ENCODE measurements at regions not wholly inside any gene's neighbourhood (a gene's known extent, or its start where the extent isn't known, plus 50 kb on each side); places are given as distances from the start of the nearest gene placed in this dataset.
"Not testable (repeated sequence)": the region's sequence is repeated elsewhere in the genome, so short reads cannot be mapped to it uniquely, and the experiment has no call there.

- H3K27me3 ChIP-seq (ENCODE audit: control insufficient read depth, insufficient read depth, low read length), result no peaks in the 10 kb centered on the region
- no peaks in the 10 kb centered on the region for H3K9me3 ChIP-seq (ENCODE audit: control insufficient read depth, insufficient read depth, low read depth, low read length)
- TF ChIP-seq CTCF (IDR thresholded peaks at IDR 0.05) (peak; percentile 85), POLR2AphosphoS5 (IDR thresholded peaks at IDR 0.05; ENCODE audit: low read depth, low read length) (no peak; the same call in 1 of the 2 replicates)
- CTCF ChIA-PET, result interaction anchor here (0.7 to 2.9 kb wide), 8 partner anchors 17 to 174 kb away, joined by 3 to 27 read pairs (median 4); partner anchors contain the start of gene MFGE8
- in situ Hi-C loops (cut with HindIII; ENCODE audit: low pct_unique_long_range_greater_than_20kb, low sequenced_read_pairs), result no loop called here
- POLR2A ChIA-PET, result interaction anchor here (0.5 to 0.8 kb wide), 3 partner anchors 108 to 1905 kb away, joined by 3 to 8 read pairs (median 3); partner anchors contain the start of gene HAPLN3
- peak overlapping the region; percentile 71 for H3K27ac ChIP-seq (ENCODE audit: low read length)
- DNase-seq (ENCODE audit: low read depth, low spot score) (no peak), ATAC-seq (peak; percentile 93)
- intact Hi-C loops (cut with micrococcal nuclease; ENCODE audit: unreplicated experiment), result loop anchor here (2.0 kb wide), 1 partner anchor 99 kb away; no protein-coding TSS in a partner anchor
- no TSS peak for BruUV-seq (replicated peaks)
- H3K4me3 ChIP-seq (ENCODE audit: low read depth in 2 of 2, low read length in 2 of 2), result no peak overlapping the region
- no peaks in the 10 kb centered on the region for H3K36me3 ChIP-seq (ENCODE audit: control insufficient read depth, insufficient read depth, low read length)
- H3K4me1 ChIP-seq (ENCODE audit: control insufficient read depth, insufficient read depth, low read length), result peaks cover 36% of the 10 kb centered on the region
Measured at GRCh38 chr15:89003865-89004725, 84.2 kb upstream of the ABHD2 start.

- TF ChIP-seq POLR2AphosphoS5 (IDR thresholded peaks at IDR 0.05; ENCODE audit: low read depth, low read length) (no peak), TCF7L2 (IDR thresholded peaks at IDR 0.05; ENCODE audit: low read depth, low read length) (no peak), REST (IDR thresholded peaks at IDR 0.05; ENCODE audit: insufficient read depth in 1 of 2, low read depth in 2 of 2, low read length in 1 of 2) (no peak), SIN3A (IDR thresholded peaks at IDR 0.05; ENCODE audit: borderline replicate concordance, insufficient read depth, low read depth, low read length) (no peak), CTCF (IDR thresholded peaks at IDR 0.05) (no peak)
- BruUV-seq (replicated peaks), result no TSS peak
- no peaks in the 10 kb centered on the region for H3K9me3 ChIP-seq (ENCODE audit: control insufficient read depth, insufficient read depth, low read depth, low read length)
- no peaks in the 10 kb centered on the region for H3K27me3 ChIP-seq (ENCODE audit: control insufficient read depth, insufficient read depth, low read length)
- in situ Hi-C loops (cut with HindIII; ENCODE audit: low pct_unique_long_range_greater_than_20kb, low sequenced_read_pairs) (no loop called here), intact Hi-C loops (cut with micrococcal nuclease; ENCODE audit: unreplicated experiment) (loop anchor here (2.0 kb wide), 1 partner anchor 100 kb away; no protein-coding TSS in a partner anchor)
- POLR2A ChIA-PET, result interaction anchor here (0.8 kb wide), 1 partner anchor 109 kb away, joined by 3 read pairs; no protein-coding TSS in a partner anchor
- H3K4me1 ChIP-seq (ENCODE audit: control insufficient read depth, insufficient read depth, low read length), result peaks cover 36% of the 10 kb centered on the region
- H3K4me3 ChIP-seq (ENCODE audit: low read depth in 2 of 2, low read length in 2 of 2), result no peak overlapping the region
- peak overlapping the region; percentile 71 for H3K27ac ChIP-seq (ENCODE audit: low read length)
- no peaks in the 10 kb centered on the region for H3K36me3 ChIP-seq (ENCODE audit: control insufficient read depth, insufficient read depth, low read length)
- ATAC-seq, result peak; percentile 25; the same call in 1 of the 2 replicates
- CTCF ChIA-PET, result interaction anchor here (0.7 to 2.9 kb wide), 4 partner anchors 91 to 99 kb away, joined by 3 to 27 read pairs (median 3); partner anchors contain the start of gene MFGE8
- no peak for DNase-seq (ENCODE audit: low read depth, low spot score)
Measured at GRCh38 chr15:89004726-89005030, 83.6 kb upstream of the ABHD2 start.

GRCh38 chr15:89007527-89007926 is 80.7 kb upstream of the ABHD2 start:
- POLR2A ChIA-PET; BruUV-seq (replicated peaks); DNase-seq (ENCODE audit: low read depth, low spot score); H3K27me3 ChIP-seq (ENCODE audit: control insufficient read depth, insufficient read depth, low read length); ATAC-seq; in situ Hi-C loops (cut with HindIII; ENCODE audit: low pct_unique_long_range_greater_than_20kb, low sequenced_read_pairs); CTCF ChIA-PET; H3K9me3 ChIP-seq (ENCODE audit: control insufficient read depth, insufficient read depth, low read depth, low read length); H3K4me3 ChIP-seq (ENCODE audit: low read depth in 2 of 2, low read length in 2 of 2); intact Hi-C loops (cut with micrococcal nuclease; ENCODE audit: unreplicated experiment); H3K36me3 ChIP-seq (ENCODE audit: control insufficient read depth, insufficient read depth, low read length): not testable (repeated sequence)
- Histone ChIP-seq H3K4me1 (ENCODE audit: control insufficient read depth, insufficient read depth, low read length) (peaks cover 21% of the 10 kb centered on the region), H3K27ac (ENCODE audit: low read length) (peak overlapping the region; percentile 23; the same call in 1 of the 2 replicates)

Measured in Panc1 (cell line).